Common myeloid progenitor, CD34-positive (primary cell): ENCODE measurements at regions not wholly inside any gene's neighbourhood (a gene's known extent, or its start where the extent isn't known, plus 50 kb on each side); places are given as distances from the start of the nearest gene placed in this dataset.

ENCODE experiments used
- CTCF ChIA-PET: fragments of 350-600 bp; sonication (Branson Sonifier 250); formaldehyde crosslinking; loops from one replicate; lab custom pipeline; 2021; ENCODE audit warnings: antibody characterized with exemption; lab: Charles Lee
- POLR2A ChIA-PET: fragments of 350-600 bp; sonication (Branson Sonifier 250); formaldehyde crosslinking; loops from one replicate; lab custom pipeline; 2021; ENCODE audit warnings: antibody characterized with exemption; lab: Charles Lee
- DNase-seq, 3 donors: peaks; one replicate each; pipeline versions ENCODE4 v3.0.0 to v3.0.0-alpha.2; 2013
- H3K27ac ChIP-seq, 2 experiments: 1 replicate in 1 of 2; 2 replicates in 1 of 2; pipeline ENCODE4 v1.7.0; 2013; ENCODE audit warnings: inconsistent platforms in 2 of 2, low read length in 2 of 2, mild to moderate bottlenecking in 2 of 2, low read depth in 1 of 2, moderate library complexity in 1 of 2; ENCODE audit not compliant: severe bottlenecking in 2 of 2, insufficient read depth in 1 of 2, poor library complexity in 1 of 2
- H3K27me3 ChIP-seq, 5 experiments: replicated peaks in 2 of 5; 1 replicate in 3 of 5; 2 replicates in 2 of 5; pipeline versions ENCODE4 v1.6.1 to v1.7.0; 2013; ENCODE audit warnings: low read length in 4 of 5, mild to moderate bottlenecking in 2 of 5, moderate library complexity in 2 of 5, inconsistent platforms in 1 of 5; ENCODE audit not compliant: insufficient read depth in 5 of 5, control insufficient read depth in 4 of 5
- H3K36me3 ChIP-seq, 4 experiments: 1 replicate in 2 of 4; 2 replicates in 2 of 4; pipeline versions ENCODE4 v1.6.1 to v1.7.0; 2013; ENCODE audit warnings: low read length in 3 of 4, control low read depth in 1 of 4, mild to moderate bottlenecking in 1 of 4; ENCODE audit not compliant: control insufficient read depth in 4 of 4, insufficient read depth in 4 of 4
- H3K4me1 ChIP-seq, 4 experiments: 1 replicate in 3 of 4; 2 replicates in 1 of 4; pipeline versions ENCODE4 v1.6.1 to v1.7.1; 2013; ENCODE audit warnings: low read length in 3 of 4, mild to moderate bottlenecking in 3 of 4, control low read depth in 1 of 4, inconsistent platforms in 1 of 4, moderate library complexity in 1 of 4; ENCODE audit not compliant: control insufficient read depth in 4 of 4, insufficient read depth in 4 of 4; ENCODE audit errors: control extremely low read depth in 1 of 4
- H3K4me3 ChIP-seq, 7 experiments: 1 replicate in 4 of 7; 2 replicates in 3 of 7; pipeline versions ENCODE4 v1.5.1 to v1.7.0; 2013; ENCODE audit warnings: mild to moderate bottlenecking in 7 of 7, low read length in 6 of 7, moderate library complexity in 6 of 7, inconsistent platforms in 2 of 7, low read depth in 2 of 7, control low read depth in 1 of 7; ENCODE audit not compliant: insufficient read depth in 4 of 7, control insufficient read depth in 1 of 7; ENCODE audit errors: extremely low read depth in 1 of 7
- H3K9me3 ChIP-seq, 5 experiments: 1 replicate in 4 of 5; 2 replicates in 1 of 5; pipeline versions ENCODE4 v1.6.1 to v1.7.1; 2013; ENCODE audit warnings: low read length in 4 of 5, mild to moderate bottlenecking in 2 of 5, inconsistent platforms in 1 of 5, low read depth in 1 of 5, moderate library complexity in 1 of 5; ENCODE audit not compliant: control insufficient read depth in 4 of 5, insufficient read depth in 2 of 5; ENCODE audit errors: control extremely low read depth in 1 of 5
- WGBS: methylation state at CpG from one replicate; pipeline ENCODE4 v1.1.5; 2013; ENCODE audit not compliant: insufficient coverage; 5-methylcytosine and 5-hydroxymethylcytosine counted together

- no peaks in the 10 kb centered on the region for H3K4me1 ChIP-seq
- no peak for DNase-seq
- H3K36me3 ChIP-seq: no peaks in the 10 kb centered on the region
- H3K27ac ChIP-seq: no peak overlapping the region
- no peaks in the 10 kb centered on the region for H3K9me3 ChIP-seq
- no peaks in the 10 kb centered on the region for H3K27me3 ChIP-seq
- ChIA-PET POLR2A (no interaction called here), CTCF (no interaction called here)
- no peak overlapping the region for H3K4me3 ChIP-seq
Measured at GRCh38 chr4:114034189-114034588, 54.7 kb upstream of the ARSJ start.

GRCh38 chr4:114036426-114036825 is 57.0 kb upstream of the ARSJ start:
- Histone ChIP-seq H3K9me3 (no peaks in the 10 kb centered on the region), H3K27ac (no peak overlapping the region), H3K27me3 (no peaks in the 10 kb centered on the region), H3K4me1 (peaks cover 0 to 11% (median 2%) of the 10 kb centered on the region in 4 experiments), H3K4me3 (no peak overlapping the region), H3K36me3 (no peaks in the 10 kb centered on the region)
- ChIA-PET POLR2A (no interaction called here), CTCF (no interaction called here)
- WGBS: 100% methylated on average over 3 of the region's 4 CpGs
- no peak for DNase-seq

- Histone ChIP-seq H3K36me3 (no peaks in the 10 kb centered on the region), H3K4me3 (no peak overlapping the region), H3K27me3 (no peaks in the 10 kb centered on the region), H3K4me1 (peaks cover 0 to 11% (median 2%) of the 10 kb centered on the region in 4 experiments), H3K9me3 (no peaks in the 10 kb centered on the region), H3K27ac (no peak overlapping the region)
- CTCF ChIA-PET: no interaction called here
- 92% methylated on average over 4 of the region's 5 CpGs for WGBS
- DNase-seq: no peak
- POLR2A ChIA-PET: no interaction called here
Measured at GRCh38 chr4:114036864-114037263, 57.4 kb upstream of the ARSJ start.

- WGBS: no CpG with 5 or more reads among the region's 1 CpG
- Histone ChIP-seq H3K9me3 (no peaks in the 10 kb centered on the region), H3K36me3 (no peaks in the 10 kb centered on the region), H3K27ac (no peak overlapping the region), H3K27me3 (no peaks in the 10 kb centered on the region), H3K4me3 (no peak overlapping the region), H3K4me1 (peaks cover 0 to 11% (median 2%) of the 10 kb centered on the region in 4 experiments)
- no peak for DNase-seq
- ChIA-PET CTCF (no interaction called here), POLR2A (no interaction called here)
Measured at GRCh38 chr4:114037988-114038387, 58.5 kb upstream of the ARSJ start.

- no CpG with 5 or more reads among the region's 2 CpGs for WGBS
- POLR2A ChIA-PET: no interaction called here
- no peak overlapping the region for H3K27ac ChIP-seq
- no peaks in the 10 kb centered on the region for H3K36me3 ChIP-seq
- CTCF ChIA-PET: no interaction called here
- no peak overlapping the region for H3K4me3 ChIP-seq
- no peaks in the 10 kb centered on the region for H3K9me3 ChIP-seq
- DNase-seq: no peak
- H3K27me3 ChIP-seq: no peaks in the 10 kb centered on the region
- H3K4me1 ChIP-seq: peaks cover 0 to 11% (median 2%) of the 10 kb centered on the region in 4 experiments
Measured at GRCh38 chr4:114038762-114039387, 59.4 kb upstream of the ARSJ start.

GRCh38 chr4:114040319-114041116 is 61.1 kb upstream of the ARSJ start:
- 79% methylated on average over 2 of the region's 3 CpGs for WGBS
- Histone ChIP-seq H3K27ac (no peak overlapping the region), H3K9me3 (no peaks in the 10 kb centered on the region), H3K4me3 (no peak overlapping the region), H3K36me3 (no peaks in the 10 kb centered on the region), H3K27me3 (no peaks in the 10 kb centered on the region), H3K4me1 (peaks cover 0 to 11% (median 2%) of the 10 kb centered on the region in 4 experiments)
- DNase-seq: peak; percentile 3 to 17 (median 10)
- CTCF ChIA-PET: interaction anchor here (0.6 kb wide), 1 partner anchor 115 kb away, joined by 3 read pairs; no protein-coding TSS in a partner anchor
- POLR2A ChIA-PET: no interaction called here

GRCh38 chr4:114041117-114041475 is 61.6 kb upstream of the ARSJ start:
- Histone ChIP-seq H3K27ac (no peak overlapping the region), H3K9me3 (no peaks in the 10 kb centered on the region), H3K4me3 (no peak overlapping the region), H3K4me1 (peaks cover 0 to 11% (median 2%) of the 10 kb centered on the region in 4 experiments), H3K27me3 (no peaks in the 10 kb centered on the region), H3K36me3 (no peaks in the 10 kb centered on the region)
- CTCF ChIA-PET: interaction anchor here (0.6 kb wide), 1 partner anchor 115 kb away, joined by 3 read pairs; no protein-coding TSS in a partner anchor
- POLR2A ChIA-PET: no interaction called here
- no peak for DNase-seq
- WGBS: 100% methylated on average over 1 of the region's 2 CpGs
